GM21367 (cell line): ENCODE measurements at regions not wholly inside any gene's neighbourhood (a gene's known extent, or its start where the extent isn't known, plus 50 kb on each side); places are given as distances from the start of the nearest gene placed in this dataset.

Experiments
- ATAC-seq: cut with Tn5 transposase; IDR thresholded peaks from one replicate; pipeline ENCODE4 v1.9.1; 2021; ENCODE audit not compliant: unreplicated experiment

GRCh38 chr14:82112210-82112839 lies 578.7 kb upstream of the SEL1L start:
- ATAC-seq = no peak

DNA sequence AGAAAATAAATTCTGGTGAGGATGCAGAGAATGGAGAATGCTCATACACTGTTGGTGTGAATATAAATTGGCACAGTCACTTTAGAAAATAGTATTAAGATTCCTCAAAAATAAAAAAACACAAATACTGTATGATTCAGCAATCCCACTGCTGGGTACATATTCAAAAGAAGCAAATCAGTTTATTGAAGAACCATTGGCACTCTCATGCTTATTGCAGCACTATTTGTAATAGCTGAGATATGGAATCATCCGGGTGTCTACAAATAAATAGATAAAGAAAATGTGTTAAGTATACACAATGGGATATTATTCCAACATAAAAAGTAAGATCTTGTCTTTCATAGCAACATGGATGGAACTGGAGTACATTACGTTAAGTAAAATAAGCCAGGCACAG lies 579.4 kb upstream of the SEL1L start:
- no peak for ATAC-seq

- no peak for ATAC-seq
Observed at GRCh38 chr14:82113710-82114109, 580.1 kb upstream of the SEL1L start.

DNA sequence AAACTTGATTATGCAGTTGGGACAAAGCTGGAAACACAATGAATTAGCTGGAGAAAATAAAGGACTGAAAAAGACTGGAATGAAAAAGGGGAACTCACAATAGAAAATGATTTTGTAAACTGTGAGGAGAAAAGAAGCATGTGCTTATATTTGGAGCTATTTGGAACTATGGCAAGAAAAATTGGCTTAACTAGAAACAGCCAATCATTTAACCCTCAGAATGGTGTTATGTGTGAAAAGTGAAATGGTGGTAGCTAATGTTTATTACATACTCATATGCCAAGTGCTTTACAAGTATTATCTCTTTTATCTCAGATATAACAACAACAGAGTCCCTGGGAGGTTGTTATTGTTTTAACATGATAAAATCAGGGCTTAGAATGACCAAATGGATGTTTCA lies 583.1 kb upstream of the SEL1L start:
- no peak for ATAC-seq

- ATAC-seq = no peak
Observed at GRCh38 chr14:82122655-82123054, 589.0 kb upstream of the SEL1L start.

- ATAC-seq = no peak
Observed at GRCh38 chr14:82124511-82124910, 590.9 kb upstream of the SEL1L start.

DNA sequence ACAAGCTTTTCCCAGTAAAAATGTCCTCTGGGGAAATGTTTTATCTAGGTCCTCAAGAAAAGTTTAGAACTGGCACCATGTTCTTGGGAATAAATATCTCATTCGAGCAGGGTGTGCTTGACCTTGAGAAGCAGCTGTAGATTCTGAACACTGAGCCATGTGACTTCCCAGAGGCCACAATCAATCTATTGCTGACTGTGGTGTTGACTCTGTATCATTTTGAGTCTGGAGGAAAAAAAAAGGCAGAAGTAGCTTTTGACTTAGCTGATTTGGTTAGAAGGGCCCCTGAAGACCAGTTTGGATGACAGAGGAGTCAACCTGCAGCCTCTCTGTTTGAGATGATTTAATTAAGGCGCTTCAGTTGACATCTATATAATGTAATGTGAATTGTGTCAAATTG lies 592.4 kb upstream of the SEL1L start:
- ATAC-seq = no peak

DNA sequence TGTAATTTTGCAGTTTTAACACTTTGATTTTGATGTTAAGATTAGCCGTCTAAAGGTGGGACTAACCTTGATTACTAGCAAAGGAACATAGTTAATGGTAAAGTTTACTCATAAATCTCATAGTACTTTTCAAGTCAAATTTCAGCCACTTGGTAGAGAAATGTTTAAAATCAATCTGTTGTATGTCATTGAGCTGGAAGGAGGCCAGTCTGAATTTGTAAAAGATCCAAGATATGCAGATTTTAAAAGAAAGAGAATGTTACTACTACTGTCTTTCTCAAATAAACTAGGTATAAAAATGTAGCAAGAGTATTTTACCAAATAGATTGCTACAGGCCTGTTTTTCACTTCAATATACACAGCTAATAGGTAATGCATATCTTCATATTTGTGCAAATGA lies 600.8 kb upstream of the SEL1L start:
- ATAC-seq = no peak

DNA sequence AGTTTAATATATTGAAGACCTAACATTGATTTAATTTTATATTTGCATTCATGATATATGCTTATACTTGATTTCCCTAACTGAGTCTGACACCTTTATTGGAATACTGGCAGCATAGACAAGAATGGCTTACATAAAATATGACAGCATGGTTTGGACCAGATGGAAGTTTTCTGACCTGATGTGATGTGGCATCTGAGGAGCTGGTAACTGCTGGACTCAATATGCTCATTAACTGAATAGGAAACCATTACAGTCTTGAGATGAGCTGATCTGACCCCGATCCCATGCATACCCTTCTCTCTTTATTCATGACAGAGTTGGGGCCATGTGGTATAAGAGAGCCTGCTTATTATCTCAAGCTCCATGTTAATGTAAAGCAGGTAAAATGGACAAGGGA lies 604.8 kb upstream of the SEL1L start:
- ATAC-seq = no peak

GRCh38 chr14:82146846-82147245 lies 613.2 kb upstream of the SEL1L start:
- ATAC-seq = no peak

GRCh38 chr14:82153689-82154088 lies 620.0 kb upstream of the SEL1L start:
- no peak for ATAC-seq

GRCh38 chr14:82159624-82160023 lies 626.0 kb upstream of the SEL1L start:
- no peak for ATAC-seq

DNA sequence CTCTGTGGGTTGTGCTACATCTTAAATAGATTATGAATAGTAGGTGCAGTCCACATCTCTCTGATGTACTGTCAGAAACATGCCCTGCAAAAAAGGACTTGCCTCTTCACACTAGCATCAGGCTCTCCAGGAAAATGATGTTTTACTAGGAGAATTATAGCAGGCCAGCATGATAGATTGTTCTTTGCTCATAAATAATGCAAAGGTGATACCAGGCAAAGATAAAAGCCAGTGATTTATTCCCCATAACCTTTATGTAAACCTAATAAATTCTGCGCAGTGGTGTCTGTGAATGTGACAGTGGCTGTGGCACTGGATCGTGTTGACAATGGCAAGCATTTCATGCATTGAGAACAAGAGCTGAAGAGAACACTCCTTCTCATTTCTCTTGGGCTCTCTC lies 646.5 kb upstream of the SEL1L start:
- no peak for ATAC-seq

- ATAC-seq = no peak
Observed at GRCh38 chr14:82182646-82183045, 649.0 kb upstream of the SEL1L start.

DNA sequence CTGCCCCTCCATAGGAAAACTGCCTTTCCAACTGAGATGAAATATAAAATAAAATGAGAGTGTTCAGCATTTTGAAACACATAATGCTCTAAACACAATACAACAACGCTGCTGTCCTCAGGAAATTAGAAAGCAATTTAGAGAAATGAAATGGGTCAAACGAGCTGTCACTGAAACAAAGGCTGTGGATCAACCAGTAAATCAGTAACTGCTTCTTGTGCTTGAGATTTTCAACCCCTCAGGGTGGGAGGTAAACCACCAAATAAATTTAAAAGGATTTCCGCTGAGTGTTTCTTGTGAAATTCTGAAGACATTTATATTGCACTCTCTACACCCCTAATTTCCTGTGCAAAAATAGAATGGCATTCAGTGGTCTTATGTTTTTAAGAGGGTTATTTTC lies 657.1 kb upstream of the SEL1L start:
- no peak for ATAC-seq

DNA sequence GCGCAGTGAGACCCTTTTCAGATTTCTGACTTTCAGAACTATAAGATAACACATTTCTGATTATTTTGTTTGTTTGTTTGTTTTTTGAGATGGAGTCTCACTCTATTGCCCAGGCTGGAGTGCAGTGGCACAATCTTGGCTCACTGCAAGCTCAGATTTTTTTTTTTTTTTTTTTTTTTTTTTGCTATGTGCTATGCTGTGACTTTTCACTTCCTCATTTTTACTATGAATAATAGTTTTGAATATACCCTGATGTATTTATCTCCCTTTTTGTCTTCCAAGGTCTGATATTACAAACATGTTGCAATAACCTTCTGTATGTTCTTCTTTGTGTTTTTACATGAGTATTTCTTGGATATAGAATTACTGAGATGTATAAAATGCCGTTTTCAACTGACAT lies 658.7 kb upstream of the SEL1L start:
- ATAC-seq = no peak

GRCh38 chr14:82223276-82223675 lies 689.6 kb upstream of the SEL1L start:
- no peak for ATAC-seq

DNA sequence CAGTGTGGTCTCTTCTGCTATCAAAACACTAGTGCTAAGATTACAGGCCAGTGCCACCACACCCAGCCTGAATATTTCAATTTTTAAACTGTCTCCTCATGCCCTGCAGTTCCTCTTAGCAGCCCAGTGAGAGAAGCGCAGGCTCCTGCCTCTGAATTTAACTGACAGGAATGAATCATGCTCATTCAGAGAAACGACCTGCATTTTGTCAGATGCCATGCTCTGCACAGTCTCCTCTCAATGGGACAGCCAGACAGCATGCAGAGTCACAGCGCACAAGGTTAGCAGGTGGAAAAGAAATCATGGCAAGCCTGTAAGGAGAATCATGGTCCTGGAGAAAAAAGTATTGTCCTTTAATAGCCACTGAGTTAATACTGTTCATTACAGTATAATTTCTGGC lies 691.0 kb upstream of the SEL1L start:
- no peak for ATAC-seq

DNA sequence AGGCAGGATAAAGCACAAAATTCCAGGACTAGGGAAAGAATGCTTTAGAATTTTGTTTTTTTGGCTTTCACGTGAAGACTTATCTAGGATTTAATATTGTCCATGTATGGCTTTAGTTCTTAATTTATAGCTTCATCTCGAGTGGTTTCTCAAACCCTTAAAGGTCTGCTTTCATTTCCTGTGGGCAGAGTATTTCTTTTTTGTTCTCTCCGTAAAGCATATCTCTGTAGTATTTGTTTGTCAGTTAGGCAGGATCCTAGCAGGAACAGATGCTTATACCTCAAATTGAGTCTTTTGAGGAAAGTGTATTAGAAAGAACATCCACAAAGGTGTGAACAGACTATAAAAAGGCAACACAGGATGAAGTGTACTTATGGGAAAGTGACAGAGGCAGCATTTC lies 697.1 kb upstream of the SEL1L start:
- no peak for ATAC-seq

- no peak for ATAC-seq
Observed at GRCh38 chr14:82238649-82239048, 705.0 kb upstream of the SEL1L start.

- no peak for ATAC-seq
Observed at GRCh38 chr14:82239223-82239622, 705.6 kb upstream of the SEL1L start.

DNA sequence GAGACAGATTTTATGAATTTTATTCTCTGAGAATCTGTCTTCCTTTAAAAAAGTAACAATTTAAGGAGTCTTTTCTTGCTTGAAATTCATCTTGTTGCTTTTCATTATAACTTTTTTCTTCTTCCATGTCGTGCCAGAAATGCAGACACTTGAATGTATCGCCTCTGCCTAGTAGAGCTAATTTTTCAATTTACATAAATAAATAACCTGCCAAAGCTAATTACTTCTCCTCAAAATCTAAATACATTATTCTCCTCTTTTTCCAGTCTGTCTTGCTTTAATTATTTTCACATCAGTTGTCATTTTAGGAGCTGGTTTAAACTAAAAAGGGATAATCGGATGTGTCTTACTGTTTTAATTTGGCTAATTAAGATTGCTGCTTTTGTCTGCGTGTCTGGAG lies 711.1 kb upstream of the SEL1L start:
- ATAC-seq = no peak

DNA sequence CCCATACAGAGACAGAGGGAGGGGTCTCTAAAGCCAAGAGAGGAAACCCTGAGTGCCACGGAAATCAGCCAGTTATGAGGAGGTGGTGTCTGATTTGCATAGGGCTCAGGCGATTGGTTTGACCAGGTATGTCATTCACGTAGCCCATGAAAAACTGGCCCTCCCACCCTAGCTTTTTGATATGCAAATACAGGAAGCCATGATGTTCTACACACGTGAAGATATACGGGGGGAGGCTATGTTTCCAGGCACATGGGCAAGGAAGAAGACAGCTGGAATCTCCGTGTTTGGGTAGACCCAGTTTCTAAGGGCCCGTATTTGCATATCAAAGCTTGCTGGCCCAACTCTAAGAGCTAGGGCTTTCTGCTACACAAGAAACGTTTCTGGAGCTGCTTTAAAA lies 717.8 kb upstream of the SEL1L start:
- ATAC-seq = no peak

DNA sequence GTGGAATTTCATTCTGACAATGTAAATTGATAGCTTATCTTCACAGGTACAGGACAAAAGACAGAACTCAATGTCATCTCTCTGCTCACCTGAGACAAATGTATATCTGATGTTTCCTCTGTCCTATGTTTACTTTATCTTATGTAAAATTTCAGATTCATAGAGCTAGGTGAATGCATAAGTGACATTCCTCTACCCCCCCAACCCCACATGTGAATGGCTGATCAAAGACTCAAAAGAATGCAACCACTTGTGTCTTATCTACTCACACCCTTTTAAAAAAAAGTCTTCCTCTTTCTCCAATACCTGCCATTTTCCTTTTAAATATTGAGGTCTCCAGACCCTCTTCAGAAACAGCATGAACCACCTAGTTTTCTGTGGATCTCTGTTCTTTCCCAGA lies 736.6 kb upstream of the SEL1L start:
- no peak for ATAC-seq
